ENCODE measurements at regions not wholly inside any gene's neighbourhood (a gene's known extent, or its start where the extent isn't known, plus 50 kb on each side); places are given as distances from the start of the nearest gene placed in this dataset.
A peak's percentile ranks its signal among the peaks of the same experiment; 100 is the strongest.

- ATAC-seq (ENCODE audit: low FRiP score): no peak
- no peak for DNase-seq (ENCODE audit: low spot score)
- TF ChIP-seq, protein P1, sequence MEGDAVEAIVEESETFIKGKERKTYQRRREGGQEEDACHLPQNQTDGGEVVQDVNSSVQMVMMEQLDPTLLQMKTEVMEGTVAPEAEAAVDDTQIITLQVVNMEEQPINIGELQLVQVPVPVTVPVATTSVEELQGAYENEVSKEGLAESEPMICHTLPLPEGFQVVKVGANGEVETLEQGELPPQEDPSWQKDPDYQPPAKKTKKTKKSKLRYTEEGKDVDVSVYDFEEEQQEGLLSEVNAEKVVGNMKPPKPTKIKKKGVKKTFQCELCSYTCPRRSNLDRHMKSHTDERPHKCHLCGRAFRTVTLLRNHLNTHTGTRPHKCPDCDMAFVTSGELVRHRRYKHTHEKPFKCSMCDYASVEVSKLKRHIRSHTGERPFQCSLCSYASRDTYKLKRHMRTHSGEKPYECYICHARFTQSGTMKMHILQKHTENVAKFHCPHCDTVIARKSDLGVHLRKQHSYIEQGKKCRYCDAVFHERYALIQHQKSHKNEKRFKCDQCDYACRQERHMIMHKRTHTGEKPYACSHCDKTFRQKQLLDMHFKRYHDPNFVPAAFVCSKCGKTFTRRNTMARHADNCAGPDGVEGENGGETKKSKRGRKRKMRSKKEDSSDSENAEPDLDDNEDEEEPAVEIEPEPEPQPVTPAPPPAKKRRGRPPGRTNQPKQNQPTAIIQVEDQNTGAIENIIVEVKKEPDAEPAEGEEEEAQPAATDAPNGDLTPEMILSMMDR (IDR thresholded peaks at IDR 0.05): no peak
Measured at GRCh38 chr5:60209146-60209840, 315.8 kb upstream of the PDE4D start.

DNA sequence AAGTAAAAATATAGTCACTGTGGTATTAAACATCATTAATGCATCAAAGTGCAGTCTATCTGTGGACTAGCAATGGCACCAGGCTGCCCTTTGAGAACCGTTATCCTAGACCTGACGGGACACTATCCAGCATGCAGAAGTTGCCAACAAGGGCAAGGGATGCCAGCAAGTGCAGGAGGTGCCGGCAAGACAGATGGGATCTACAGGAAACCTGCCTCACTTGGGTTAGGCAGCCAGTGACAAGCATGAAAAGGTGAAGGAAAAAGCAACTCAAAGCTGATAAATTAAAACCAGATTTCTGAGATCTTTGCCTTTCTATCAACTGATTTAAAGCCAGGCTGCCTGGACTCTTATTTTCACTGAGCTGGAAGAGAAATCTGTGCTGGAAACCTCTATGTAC, 315.2 kb upstream of the PDE4D start:
- DNase-seq (ENCODE audit: low spot score) (no peak), ATAC-seq (ENCODE audit: low FRiP score) (no peak)
- TF ChIP-seq, protein P1 (IDR thresholded peaks at IDR 0.05): no peak

DNA sequence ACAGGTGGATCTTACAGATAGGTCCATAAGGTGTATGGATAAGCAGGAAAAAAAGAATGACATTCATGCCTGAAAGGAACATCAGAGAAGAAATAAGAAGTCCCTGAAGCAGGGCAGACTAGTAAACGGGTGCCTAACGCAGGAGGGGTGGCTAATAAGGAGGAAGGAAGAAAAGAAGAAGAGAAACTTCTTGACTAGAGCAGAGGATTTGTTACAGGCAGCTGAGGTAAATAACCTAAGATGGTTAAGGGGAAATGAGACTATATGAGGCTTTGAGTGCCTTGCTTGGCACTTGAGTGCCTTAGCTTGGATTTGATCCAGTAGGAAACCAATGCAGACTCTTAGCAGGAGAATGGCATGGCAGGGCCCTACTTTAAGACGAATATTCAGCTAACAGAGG, 313.5 kb upstream of the PDE4D start:
- DNase-seq (ENCODE audit: low spot score) (no peak), ATAC-seq (ENCODE audit: low FRiP score) (no peak)
- TF ChIP-seq, protein P1 (IDR thresholded peaks at IDR 0.05): no peak

- no peak for ATAC-seq (ENCODE audit: low FRiP score)
- TF ChIP-seq, protein P1 (IDR thresholded peaks at IDR 0.05): no peak
- no peak for DNase-seq (ENCODE audit: low spot score)
Measured at GRCh38 chr5:60206234-60206633, 312.7 kb upstream of the PDE4D start.

GRCh38 chr5:60205071-60205470, 311.5 kb upstream of the PDE4D start:
- ATAC-seq (ENCODE audit: low FRiP score): no peak
- no peak for DNase-seq (ENCODE audit: low spot score)
- TF ChIP-seq, protein P1 (IDR thresholded peaks at IDR 0.05): no peak

DNA sequence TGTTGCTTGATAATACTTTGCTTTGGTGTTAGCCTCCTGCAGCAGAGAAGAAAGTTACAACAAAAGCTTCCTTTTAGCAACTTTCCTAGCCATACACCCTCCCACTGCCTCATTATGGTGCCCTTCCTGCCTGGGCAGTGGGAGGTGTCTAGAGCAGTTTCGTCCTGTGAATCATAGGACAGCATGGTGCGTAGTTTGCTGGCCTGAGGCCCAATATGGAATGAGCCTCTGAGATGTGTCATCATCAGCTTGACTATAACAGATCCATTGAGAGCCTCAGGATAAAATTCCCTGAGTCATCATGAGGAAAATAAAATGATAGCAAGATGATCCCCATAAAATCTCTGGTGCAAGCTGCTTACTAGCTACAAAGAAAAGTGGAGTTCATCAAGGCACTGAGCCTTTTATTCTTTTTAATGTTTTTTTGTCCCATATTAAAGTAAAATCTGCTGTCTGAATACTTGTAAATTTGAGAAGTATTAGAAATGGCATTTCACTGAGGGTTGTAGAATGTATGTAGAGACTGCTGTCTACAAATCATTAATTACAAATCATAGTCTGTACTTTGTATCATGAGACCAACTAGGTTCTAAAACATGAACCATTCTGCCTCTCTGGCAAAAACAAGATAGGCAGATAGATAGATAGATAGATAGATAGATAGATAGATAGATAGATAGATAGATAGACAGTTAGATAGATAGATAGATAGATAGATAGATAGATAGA, 303.0 kb upstream of the PDE4D start:
- ATAC-seq (ENCODE audit: low FRiP score) (peak; percentile 91), DNase-seq (ENCODE audit: low spot score) (peak; percentile 29)
- TF ChIP-seq, protein P1 (IDR thresholded peaks at IDR 0.05): no peak

- ATAC-seq (ENCODE audit: low FRiP score): no peak
- no peak for DNase-seq (ENCODE audit: low spot score)
- TF ChIP-seq, protein P1 (IDR thresholded peaks at IDR 0.05): no peak
Measured at GRCh38 chr5:60195551-60195950, 302.0 kb upstream of the PDE4D start.

Measured in omental fat pad (tissue), 3 donors.